Kidney capillary endothelial cell (primary cell): ENCODE measurements at regions not wholly inside any gene's neighbourhood (a gene's known extent, or its start where the extent isn't known, plus 50 kb on each side); places are given as distances from the start of the nearest gene placed in this dataset.

ENCODE experiments used
- DNase-seq: peaks from one replicate; pipeline ENCODE4 v3.0.0-alpha.2; 2018; ENCODE audit warnings: low spot score

- no peak for DNase-seq
Observed at GRCh38 chr22:27689664-27690063, 111.9 kb downstream of the MN1 start.

GRCh38 chr22:27690599-27690998 lies 111.0 kb downstream of the MN1 start:
- DNase-seq = no peak

- no peak for DNase-seq
Observed at GRCh38 chr22:27692243-27692642, 109.3 kb downstream of the MN1 start.

- DNase-seq = no peak
Observed at GRCh38 chr22:27695925-27696324, 105.6 kb downstream of the MN1 start.

DNA sequence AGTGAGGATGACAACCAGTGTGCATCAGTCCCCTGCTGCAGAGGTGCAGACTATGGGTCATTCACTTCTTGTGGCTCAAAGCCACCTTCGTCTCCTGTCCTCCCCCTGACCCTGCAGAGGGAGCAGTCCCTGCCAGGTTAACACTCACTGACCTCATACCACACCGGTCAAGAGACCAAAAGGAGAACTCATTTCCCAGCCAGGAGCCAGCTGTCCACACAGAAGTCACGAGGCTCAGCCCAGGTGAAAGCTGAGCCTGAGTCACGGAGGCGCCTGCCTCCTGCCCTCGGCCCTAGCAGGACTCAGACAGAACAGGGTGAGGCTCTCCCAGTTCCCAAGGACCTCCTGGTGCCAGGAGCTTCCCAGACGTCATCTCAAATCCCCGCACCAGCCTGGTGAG lies 103.7 kb downstream of the MN1 start:
- DNase-seq = no peak
